Activated T-helper 9 cell treated with anti-CD3 and anti-CD28 coated beads, Interleukin-2, amount 50 U/mL, for 16 hours (primary cell): ENCODE measurements at regions not wholly inside any gene's neighbourhood (a gene's known extent, or its start where the extent isn't known, plus 50 kb on each side); places are given as distances from the start of the nearest gene placed in this dataset.
"Not testable (repeated sequence)": the region's sequence is repeated elsewhere in the genome, so short reads cannot be mapped to it uniquely, and the experiment has no call there.

Source experiments
- DNase-seq: peaks from one replicate; pipeline ENCODE4 v3.0.0-alpha.2; 2020; ENCODE audit warnings: low read depth

DNA sequence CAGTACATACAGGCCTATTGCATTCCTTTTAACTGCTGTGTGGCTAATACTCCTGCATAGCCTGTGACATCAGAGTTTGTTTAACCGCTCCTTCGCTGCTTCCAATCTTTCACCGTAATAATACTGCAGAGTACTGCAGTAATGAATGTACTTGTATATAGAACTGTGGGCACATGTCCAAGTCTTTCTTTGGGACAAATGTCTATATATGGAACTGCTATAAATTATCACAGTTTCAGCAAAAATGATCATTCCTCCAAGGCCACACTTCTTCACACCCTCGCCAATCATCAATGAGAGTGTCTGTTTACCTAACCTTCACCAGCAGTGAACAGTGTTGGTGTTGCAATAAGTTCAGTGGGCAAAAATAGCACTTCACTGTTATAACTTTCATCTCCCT, 230.4 kb downstream of the SP3 start:
- DNase-seq = no peak

DNA sequence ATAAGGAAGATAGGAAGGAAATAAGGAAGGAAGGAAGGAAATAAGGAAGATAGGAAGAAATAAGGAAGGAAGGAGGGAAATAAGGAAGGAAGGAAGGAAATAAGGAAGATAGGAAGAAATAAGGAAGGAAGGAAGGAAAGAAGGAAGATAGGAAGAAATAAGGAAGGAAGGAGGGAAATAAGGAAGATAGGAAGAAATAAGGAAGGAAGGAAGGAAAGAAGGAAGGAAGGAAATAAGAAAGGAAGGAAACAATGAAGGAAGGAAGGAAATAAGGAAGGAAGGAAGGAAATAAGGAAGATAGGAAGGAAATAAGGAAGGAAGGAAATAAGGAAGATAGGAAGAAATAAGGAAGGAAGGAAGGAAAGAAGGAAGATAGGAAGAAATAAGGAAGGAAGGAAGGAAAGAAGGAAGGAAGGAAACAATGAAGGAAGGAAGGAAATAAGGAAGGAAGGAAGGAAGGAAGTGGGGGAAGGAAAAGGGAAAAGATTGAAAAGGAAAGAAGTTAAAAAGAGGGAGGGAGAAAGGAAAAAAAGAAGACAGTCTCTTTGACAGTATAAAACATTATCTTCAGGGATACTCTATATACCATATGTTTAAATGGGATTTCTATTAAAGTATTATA, 227.1 kb downstream of the SP3 start:
- DNase-seq = not testable (repeated sequence)

DNA sequence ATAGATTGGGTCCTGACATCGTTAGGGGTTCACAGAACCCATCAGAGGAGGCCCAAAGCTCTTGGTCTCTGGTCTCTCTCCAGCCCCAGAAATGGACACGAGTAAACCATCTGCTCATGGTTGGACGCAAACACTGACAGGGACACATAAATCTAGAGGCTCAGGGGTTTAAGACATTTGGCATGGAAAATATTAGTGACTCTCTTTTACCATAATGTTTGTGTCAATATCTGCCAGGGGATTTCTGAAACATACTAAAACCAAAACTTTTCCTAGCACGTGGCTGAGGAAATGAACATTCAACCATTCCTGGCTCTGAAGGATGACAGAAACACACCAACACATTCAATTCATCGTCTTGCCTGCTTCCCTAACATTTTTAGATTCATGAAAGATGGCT, 226.2 kb downstream of the SP3 start:
- no peak for DNase-seq

DNA sequence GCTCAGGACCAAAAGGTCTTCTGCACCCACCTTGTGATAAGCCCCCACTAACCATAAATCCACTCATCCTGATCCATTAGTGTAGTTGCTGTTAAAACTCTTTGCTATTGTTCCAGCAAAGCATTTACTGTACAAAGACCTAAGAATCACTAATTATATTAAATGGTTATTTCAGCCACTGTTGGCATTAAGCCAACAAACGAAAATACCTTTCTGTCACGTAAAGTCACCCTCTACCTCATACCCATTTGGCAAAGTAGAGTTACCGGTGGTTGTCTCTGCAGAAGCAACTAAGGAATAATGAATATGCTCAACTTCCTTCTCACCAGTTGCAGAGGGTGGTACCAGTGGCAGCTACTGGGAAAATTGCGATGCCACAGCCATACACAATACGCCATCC, 224.5 kb downstream of the SP3 start:
- DNase-seq = no peak

DNA sequence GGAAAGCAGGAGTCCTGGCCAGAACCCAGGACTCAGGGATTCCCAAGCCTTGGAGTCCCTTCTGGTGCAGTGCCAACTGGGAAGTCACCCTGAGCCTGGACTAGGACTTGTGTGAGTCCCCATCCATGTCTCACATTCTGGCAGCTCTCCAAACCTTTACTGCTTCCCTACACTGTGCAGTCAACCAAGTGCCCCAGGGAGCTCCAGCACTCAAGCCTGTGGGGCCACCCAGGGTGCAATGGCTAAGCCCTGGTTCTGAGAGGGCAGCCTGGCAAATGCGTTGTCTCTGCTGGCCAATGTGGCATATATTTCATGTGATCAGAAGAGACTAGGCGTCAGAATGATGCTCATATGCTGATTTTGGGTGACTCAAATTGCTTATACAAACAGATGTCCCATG, 223.4 kb downstream of the SP3 start:
- DNase-seq = no peak

DNA sequence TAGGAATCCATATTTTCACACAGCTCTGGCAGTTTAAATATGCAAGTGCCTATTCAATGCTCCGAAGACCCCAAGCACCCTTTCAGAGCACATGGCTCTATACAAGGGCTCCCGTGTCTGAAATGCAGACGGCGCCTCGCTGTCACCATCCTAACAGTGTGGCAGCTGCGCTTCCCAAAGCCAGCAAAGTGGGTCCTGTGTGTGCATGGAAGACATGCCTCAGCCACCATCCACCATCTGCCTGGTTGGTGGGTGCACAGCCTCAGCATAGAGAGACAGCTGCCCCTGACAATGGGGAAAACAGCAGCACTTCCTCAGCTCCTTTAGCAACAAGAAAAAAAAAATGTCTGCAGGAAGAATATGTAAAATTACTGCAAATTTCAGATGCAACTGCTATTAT, 218.1 kb downstream of the SP3 start:
- no peak for DNase-seq

DNA sequence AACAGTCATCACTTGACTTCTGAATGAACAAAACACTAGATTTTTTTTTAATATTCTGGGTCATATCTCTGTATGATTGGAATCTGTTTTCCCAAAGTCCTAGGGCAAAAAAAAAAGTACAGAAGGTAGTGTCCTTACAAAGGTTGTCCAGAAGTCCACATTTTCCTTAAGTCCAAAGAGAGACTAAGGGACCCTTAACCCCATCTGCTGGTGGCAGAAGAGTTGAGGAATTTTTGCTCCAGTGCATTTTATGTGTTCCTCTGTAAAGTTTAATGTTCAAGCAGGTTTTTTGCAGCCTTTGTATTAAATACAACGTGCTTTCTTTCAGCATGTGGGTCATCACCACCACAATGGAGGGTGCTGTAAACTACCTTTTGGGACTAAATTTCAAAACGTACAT, 215.9 kb downstream of the SP3 start:
- no peak for DNase-seq

DNA sequence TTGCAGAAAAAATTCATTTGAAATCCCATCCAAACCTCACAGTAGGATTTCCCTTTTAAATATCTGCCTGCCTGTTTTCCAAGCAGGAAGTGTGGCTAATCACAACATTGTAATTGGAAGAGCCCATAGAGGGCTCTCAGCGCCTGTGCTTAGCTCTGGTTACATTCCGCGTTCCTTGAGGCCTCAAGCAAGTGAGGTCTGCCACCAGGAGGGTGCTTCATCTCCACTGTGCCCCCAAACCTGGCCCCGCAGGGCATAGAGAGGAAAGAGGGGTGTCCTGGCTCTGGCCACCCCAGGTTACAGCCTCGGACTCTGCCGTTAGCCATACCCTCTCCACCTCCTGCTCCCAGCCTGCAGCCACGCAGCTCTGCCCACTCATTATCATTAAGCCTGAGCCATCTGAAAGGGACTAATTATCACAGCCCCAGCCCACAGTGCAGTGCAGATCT, 214.8 kb downstream of the SP3 start:
- no peak for DNase-seq

DNA sequence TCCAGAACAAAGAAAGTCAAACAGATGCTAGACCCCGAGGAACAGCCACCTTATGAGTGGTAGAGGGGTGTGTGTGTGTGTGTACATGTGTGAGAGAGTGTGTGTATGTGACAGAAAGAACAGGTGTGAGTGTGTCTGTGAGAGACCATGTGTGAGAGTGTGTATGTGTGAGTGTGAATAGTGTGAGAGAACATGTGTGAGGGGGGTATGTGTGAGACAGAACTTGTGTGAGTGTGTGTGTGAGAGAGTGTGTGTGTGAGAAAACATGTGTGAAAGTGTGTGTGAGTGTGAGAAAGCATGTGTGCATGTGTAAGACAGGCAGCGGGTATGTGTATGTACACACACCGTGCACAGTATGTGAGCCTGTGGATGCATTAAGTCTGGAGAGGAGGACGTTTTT, 214.3 kb downstream of the SP3 start:
- DNase-seq = no peak

DNA sequence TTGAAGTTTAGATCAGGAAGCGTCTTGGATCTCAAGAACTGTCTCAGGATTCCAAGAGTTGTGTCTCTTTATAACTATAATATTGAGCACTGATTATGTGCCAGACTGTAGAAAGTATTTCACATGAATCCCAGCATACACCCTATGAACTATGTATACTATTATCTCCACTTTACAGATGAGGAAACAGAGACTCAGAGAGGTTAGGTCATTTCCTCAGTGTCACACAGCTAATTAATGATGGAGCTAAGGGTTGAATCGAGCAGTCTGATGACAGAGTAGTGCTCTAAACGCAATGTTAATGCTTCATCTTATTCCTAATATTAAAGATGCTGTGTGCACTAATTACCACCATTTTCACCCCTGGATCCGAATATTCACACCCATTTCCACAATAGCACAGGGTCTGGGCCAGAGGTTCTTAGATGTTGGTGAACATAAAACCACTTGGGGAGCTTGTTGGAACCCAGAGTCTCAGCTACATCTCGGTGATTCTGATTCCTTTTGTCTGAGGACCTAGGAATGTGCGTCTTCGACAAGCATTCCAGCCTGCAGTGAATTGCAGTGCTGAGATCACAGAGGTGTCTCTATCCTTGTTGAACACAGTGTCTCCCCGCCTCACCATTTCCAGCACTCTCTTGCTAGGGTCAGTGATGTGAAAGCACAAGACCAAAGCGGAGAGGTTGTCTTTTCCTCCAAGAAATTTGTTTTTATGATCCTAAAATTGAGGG, 213.8 kb downstream of the SP3 start:
- DNase-seq = no peak

DNA sequence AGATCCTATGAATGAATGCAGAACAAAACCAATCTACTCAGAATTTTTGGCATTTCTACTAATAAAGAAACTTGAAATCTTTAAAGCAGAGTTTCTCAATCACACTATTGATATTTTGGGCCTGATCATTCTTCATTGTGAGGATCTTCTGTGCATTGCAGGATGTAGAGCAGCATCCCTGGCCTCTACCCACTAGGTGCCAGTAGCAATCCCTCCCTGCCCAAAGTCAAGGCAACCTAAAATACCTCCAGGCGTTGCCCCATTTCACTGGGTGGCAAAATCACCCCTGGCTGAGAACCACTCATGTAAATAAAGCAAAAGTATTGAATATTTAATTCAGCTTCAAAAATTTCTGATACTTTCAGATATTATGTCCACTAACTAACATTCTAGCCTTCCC, 213.0 kb downstream of the SP3 start:
- no peak for DNase-seq

DNA sequence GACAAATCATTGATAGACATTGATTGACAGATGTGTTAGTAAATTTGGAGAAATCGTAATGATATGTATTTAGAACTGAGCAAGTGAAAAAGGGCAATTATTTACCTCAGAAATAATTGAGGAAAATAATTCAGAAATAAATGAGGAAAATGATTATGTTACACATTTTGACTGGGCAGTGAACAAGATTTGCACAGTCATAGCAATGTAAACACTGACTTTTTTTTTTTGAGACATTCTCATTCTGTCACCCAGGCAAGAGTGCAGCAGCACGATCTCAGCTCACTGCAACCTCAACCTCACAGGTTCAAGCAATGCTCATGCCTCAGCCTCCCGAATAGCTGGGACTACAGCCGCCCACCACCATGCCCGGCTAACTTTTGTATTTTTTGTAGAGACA, 211.7 kb downstream of the SP3 start:
- no peak for DNase-seq

DNA sequence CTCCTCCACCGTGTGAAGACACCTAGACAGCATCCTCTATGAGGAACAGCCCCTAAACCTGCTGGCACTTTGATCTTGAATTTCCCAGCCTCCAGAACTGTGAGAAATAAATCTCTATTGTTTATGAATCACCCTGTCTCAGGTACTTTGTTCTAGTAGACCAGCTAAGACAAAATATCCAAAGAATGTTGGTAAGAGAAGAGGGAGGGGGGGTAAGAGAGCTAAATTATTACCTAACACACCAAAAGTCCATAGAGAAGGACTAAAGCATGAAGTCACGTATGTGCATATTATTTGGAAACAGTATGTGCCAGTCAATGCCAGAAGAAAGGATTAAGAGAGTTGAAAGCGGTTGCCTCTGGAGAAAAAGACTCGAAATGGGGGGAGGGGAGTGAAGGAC, 211.0 kb downstream of the SP3 start:
- no peak for DNase-seq

DNA sequence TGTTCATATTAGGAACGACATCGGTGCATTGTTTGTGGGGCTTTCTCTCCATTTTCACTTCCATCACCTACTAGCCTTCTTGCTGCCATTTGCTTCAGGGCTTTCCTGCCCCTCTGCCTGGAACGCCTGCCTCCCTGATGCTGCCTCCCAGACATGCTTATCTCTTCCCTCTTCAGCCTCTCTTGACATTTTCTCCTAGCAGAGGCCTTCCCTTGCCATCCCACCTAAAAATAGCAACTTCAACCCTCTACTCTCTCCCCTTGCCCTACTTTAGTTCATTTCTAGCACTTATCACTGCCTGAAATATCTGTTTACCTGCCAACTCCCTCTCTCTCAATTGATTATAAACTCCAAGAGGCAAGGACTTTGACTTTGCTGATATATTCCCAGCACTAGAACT, 210.3 kb downstream of the SP3 start:
- DNase-seq = no peak

DNA sequence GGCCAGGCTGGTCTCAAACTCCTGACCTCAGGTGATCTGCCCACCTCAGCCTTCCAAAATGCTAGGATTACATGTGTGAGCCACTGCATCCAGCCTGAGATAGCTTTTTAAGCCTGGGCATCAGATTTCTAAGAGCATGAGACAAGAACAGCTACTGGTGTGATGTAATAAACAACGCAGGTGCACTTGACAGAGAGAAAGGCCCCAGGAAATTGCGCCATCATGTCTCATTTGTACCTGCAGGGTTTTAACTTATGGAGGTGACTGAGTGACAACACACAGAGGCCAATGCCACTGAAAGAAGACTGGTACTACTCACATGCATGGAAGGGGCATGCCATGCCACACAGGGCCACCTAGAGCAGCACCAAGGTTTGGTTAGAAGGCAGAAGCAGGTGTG, 209.4 kb downstream of the SP3 start:
- no peak for DNase-seq

DNA sequence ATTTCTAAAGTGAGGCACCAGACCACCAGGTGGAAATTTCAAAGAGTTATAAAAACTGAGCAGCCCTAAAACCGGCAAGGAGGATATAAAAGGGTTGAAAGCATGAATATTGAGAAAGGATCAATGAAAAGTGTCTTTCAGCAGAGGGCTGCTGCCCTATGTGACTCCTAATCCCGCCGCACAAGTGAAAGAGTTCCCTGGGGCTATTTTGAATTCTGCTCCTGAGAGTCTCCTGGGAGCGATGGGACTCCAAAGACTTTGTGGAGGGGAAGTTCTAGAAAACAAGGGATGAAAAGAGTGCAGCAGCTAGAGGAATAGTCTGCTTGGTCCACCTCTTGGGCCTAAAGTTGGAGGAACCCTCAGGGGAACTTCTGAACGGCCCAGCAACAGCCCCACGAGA, 205.2 kb downstream of the SP3 start:
- no peak for DNase-seq

DNA sequence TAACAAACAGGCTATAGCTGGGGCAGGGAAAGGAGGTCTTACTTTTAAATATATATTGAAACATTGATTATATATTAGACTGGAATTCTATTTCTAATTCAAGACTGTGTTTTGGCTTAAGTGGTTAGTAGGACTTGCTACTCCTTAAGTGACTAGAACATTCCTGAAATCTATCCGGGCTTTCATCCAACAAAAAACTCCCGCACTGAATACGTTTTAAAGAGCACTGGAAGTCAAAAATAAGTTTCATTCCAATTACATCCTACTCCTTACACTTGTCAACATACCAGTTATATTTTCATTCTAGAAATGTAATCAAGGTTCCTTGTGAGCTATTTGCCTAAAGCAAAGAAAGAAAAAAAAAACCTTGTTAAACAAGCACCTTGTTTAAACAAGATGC, 204.6 kb downstream of the SP3 start:
- no peak for DNase-seq

DNA sequence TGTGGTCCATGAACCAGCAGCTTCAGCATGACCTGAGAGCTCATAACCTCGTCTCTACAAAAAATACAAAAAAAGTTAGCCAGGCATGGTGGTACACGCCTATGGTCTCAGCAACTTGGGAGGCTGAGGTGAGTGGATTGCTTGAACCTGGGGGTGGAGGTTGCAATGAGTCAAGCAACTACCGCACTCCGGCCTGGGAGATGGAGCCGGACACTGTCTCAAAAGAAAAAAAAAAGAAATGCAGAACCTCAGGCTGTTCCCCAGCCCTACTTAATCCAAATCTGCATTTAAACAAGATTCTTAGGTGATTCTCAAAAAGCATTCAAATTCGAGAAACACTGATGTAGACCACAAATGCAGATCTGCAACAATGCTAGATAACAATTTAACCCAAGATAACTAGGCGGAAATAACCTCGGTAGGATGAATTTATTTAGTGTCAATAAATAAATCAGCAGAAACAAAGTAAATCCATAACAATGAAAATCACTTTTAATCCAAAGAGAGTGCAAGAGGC, 203.5 kb downstream of the SP3 start:
- no peak for DNase-seq

DNA sequence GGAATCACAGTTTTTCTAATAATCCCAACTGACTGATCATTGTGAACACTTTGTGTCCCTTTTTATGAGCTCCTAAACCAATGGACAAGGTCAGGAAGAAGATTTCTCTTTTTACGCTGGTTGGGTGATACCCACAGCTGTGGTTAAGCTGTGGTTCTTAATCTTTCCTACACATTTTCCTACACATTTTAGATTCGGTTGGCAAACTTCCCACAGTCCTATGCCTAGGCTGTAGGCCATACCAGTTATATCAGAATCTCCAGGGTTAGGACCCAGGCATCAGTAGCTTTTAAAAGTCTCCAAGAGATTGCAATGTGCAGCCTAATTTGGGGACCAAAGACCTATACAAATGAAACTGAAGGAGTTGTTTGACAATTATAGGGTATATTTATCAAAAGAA, 203.0 kb downstream of the SP3 start:
- no peak for DNase-seq

DNA sequence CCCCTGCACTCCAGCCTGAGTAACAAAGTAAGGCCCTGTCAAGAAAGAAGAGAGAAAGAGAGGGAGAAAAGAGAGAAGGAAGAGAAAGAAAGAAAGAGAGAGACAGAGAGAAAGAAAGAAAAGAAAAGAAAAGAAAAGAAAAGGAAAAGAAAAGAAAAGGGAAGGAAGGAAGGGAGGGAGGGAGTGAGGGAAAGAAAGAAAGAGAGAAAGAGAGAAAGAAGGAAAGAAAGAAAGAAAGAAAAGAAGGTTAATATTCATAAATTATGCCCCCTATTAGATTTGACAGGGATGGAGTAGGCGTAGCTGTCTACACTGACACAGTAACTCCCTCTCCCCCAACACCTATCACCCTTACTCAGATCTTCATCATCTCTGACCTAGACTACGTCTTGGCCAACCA, 202.3 kb downstream of the SP3 start:
- no peak for DNase-seq

DNA sequence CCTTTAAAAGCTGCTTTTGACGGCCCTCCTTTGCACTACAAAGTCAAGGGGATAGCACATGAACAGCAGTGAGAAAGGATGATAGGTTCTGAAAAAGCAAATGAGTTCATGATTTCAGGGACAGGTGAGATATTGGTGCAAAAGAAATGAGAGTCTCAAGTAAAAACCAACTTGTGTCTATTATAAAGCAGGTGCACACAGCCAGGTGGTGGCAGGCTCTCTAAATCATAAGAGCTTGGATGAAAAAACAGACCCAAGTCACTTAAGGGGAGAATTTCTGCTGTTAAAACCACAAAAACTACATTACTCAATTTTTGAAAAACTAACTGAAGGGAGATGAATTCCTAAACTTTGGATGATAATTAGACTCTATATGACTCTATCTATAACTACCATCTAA, 201.5 kb downstream of the SP3 start:
- no peak for DNase-seq

DNA sequence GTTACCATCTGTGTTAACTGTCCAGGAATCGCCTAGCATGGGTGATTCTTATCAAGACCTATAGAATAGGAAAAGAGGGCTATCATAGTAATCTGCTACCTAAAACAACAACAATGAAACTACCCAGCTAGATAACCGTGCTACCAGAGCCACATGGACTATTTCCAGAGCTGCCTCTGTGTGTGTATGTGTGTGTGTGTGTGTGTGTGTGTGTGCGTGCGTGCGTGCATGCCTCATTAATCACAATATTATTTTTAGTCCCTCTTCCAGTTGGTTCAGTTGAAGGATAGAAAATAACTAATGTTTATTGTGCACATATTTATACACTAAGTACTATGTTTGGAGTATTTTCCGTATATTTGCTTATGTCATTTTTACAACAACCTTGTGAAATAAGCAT, 201.1 kb downstream of the SP3 start:
- no peak for DNase-seq

DNA sequence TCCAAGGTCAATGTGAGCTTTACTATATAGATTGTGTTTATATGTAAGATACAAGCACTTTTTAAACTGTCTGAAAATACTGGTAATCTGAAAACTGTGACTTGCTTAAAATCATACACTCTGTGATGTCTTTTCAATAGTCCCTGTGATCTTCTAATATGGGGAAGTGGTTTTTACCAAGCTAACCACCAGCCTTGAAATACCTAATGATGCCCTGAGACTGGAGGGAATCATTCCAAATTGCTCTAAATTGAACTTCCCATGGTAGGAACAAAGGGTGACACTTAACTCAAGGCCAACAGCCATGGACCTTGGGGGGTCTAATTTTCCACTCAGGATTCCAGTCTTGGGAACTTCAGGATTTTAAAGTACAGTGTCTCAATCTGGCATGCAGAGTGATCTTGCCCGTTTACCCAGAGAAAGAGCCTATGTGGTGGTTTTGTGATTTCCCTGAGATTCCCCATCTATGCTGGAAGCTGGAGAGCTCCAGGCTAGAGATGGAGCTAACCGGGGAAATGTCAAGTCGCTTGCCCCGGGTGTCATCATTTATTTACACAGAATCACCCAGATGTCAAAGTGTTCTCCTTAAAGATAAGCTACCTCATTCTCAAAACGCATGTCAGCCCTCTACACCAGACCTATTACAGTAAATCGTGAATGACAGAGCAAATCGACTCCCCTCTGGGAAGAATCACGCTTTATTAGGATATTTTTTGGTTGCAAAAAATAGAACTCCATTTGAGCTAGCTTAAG, 198.5 kb downstream of the SP3 start:
- DNase-seq = no peak
